PC-3 (cell line): ENCODE measurements at regions not wholly inside any gene's neighbourhood (a gene's known extent, or its start where the extent isn't known, plus 50 kb on each side); places are given as distances from the start of the nearest gene placed in this dataset.

Experiments used
- EZH2 ChIP-seq: fragments of 300-600 bp; sonication (generic); IDR thresholded peaks from one replicate; pipeline ENCODE4 v1.6.1; 2017; ENCODE audit warnings: antibody characterized with exemption, mild to moderate bottlenecking, low read length; ENCODE audit not compliant: unreplicated experiment
- EZH2phosphoT487 ChIP-seq: fragments of 300-600 bp; sonication (generic); IDR thresholded peaks from 2 replicates; pipeline ENCODE4 v1.6.1; 2018; ENCODE audit warnings: mild to moderate bottlenecking, antibody characterized with exemption, low read length, borderline replicate concordance
- TF ChIP-seq, protein P1 (sequence below): fragments of 300-600 bp; sonication (generic); conservative IDR thresholded peaks from 2 replicates; pipeline ENCODE4 v1.5.1; 2017; ENCODE audit warnings: antibody characterized with exemption, low read depth, mild to moderate bottlenecking, low read length

DNA sequence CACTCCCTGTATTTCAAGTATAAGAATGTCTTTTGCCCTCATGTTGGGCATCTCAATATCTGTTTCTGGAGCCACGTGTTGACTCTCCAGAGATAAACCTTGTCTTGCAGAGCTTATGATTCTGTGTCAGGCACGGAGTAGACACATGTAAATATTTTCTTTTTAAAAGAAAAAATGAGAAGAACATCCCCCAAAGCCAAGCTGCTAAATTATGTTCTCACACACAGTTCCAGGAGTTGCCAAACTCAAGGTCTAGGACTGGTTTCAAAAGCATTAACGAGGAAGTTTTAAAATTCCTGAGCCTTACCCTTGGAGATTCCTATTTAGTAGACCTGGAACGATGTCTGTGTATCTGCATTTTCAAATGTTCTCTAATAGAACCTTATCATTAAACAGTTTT is 1228.3 kb upstream of the WWC1 start:
- TF ChIP-seq, protein P1, sequence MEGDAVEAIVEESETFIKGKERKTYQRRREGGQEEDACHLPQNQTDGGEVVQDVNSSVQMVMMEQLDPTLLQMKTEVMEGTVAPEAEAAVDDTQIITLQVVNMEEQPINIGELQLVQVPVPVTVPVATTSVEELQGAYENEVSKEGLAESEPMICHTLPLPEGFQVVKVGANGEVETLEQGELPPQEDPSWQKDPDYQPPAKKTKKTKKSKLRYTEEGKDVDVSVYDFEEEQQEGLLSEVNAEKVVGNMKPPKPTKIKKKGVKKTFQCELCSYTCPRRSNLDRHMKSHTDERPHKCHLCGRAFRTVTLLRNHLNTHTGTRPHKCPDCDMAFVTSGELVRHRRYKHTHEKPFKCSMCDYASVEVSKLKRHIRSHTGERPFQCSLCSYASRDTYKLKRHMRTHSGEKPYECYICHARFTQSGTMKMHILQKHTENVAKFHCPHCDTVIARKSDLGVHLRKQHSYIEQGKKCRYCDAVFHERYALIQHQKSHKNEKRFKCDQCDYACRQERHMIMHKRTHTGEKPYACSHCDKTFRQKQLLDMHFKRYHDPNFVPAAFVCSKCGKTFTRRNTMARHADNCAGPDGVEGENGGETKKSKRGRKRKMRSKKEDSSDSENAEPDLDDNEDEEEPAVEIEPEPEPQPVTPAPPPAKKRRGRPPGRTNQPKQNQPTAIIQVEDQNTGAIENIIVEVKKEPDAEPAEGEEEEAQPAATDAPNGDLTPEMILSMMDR: no peak
- no peak for TF ChIP-seq EZH2
- no peak for TF ChIP-seq EZH2phosphoT487
